Spleen (tissue), 7 donors: ENCODE measurements at regions not wholly inside any gene's neighbourhood (a gene's known extent, or its start where the extent isn't known, plus 50 kb on each side); places are given as distances from the start of the nearest gene placed in this dataset.

ENCODE experiments used
- CTCF ChIP-seq, 11 experiments: fragments of 200-600 bp in 7 of 11; fragments of 450-650 bp in 4 of 11; sonication (generic) in 4 of 11; IDR thresholded peaks in 8 of 11; conservative IDR thresholded peaks in 3 of 11; 1 replicate in 7 of 11; 2 replicates in 4 of 11; pipeline versions ENCODE4 v1.4.0 to v1.8.0; 2016 to 2021; ENCODE audit warnings: antibody characterized with exemption in 11 of 11, inconsistent platforms in 4 of 11, mild to moderate bottlenecking in 1 of 11
- POLR2A ChIP-seq, 3 donors: fragments of 450-650 bp; IDR thresholded peaks; one replicate each; pipeline ENCODE4 v1.5.1; 2017; ENCODE audit warnings: antibody characterized with exemption in 3 of 3, mild to moderate bottlenecking in 1 of 3
- POLR2AphosphoS5 ChIP-seq, 3 donors: sonication (generic); formaldehyde crosslinking; IDR thresholded peaks; one replicate each; pipeline ENCODE4 v1.5.1; 2017; ENCODE audit warnings: antibody characterized with exemption in 3 of 3
- donor health status: DM: no; HTN: no; CAD: no; lungs with moderate emphysema.
- donor health status: DM: no; HTN: no; CAD: no.
- donor health status: DM: no; HTN: no; CAD: no.

GRCh38 chr2:100707016-100707947, 112.7 kb upstream of the NPAS2 start:
- no peak for TF ChIP-seq CTCF (IDR thresholded peaks at IDR 0.05 in 8 of 11, conservative IDR thresholded peaks at IDR 0.05 in 3 of 11)
- no peak for TF ChIP-seq POLR2AphosphoS5 (IDR thresholded peaks at IDR 0.05)
- no peak for TF ChIP-seq POLR2A (IDR thresholded peaks at IDR 0.05)
